ENCODE measurements at regions not wholly inside any gene's neighbourhood (a gene's known extent, or its start where the extent isn't known, plus 50 kb on each side); places are given as distances from the start of the nearest gene placed in this dataset.

GRCh38 chrX:20729416-20729815, 462.7 kb upstream of the RPS6KA3 start:
- DNase-seq (ENCODE audit: low read depth) = no peak
- TF ChIP-seq, protein P1, sequence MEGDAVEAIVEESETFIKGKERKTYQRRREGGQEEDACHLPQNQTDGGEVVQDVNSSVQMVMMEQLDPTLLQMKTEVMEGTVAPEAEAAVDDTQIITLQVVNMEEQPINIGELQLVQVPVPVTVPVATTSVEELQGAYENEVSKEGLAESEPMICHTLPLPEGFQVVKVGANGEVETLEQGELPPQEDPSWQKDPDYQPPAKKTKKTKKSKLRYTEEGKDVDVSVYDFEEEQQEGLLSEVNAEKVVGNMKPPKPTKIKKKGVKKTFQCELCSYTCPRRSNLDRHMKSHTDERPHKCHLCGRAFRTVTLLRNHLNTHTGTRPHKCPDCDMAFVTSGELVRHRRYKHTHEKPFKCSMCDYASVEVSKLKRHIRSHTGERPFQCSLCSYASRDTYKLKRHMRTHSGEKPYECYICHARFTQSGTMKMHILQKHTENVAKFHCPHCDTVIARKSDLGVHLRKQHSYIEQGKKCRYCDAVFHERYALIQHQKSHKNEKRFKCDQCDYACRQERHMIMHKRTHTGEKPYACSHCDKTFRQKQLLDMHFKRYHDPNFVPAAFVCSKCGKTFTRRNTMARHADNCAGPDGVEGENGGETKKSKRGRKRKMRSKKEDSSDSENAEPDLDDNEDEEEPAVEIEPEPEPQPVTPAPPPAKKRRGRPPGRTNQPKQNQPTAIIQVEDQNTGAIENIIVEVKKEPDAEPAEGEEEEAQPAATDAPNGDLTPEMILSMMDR (IDR thresholded peaks at IDR 0.05; ENCODE audit: insufficient read depth, low read depth, low read length, missing control alignments) = no peak

DNA sequence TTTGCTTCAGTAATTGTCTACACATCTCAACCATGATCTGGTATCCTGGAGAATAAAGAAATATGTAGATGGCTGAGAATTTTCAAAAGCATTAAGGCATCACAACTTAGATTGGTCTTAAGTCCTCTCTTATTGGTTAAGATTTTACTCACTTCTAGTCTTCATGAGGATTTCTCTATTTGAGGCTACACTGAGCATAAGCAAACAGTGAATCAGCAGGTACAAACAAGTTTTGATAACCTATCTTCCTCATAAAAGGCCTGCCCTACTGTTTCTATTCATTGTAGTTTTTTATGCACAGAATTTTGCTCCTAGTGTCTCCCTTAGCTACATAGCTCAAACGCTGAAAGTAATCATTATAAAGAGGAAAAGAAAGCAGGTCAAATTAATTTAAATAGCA, 460.7 kb upstream of the RPS6KA3 start:
- TF ChIP-seq, protein P1 (IDR thresholded peaks at IDR 0.05; ENCODE audit: insufficient read depth, low read depth, low read length, missing control alignments) = no peak
- H3K4me3 ChIP-seq (ENCODE audit: low read length) = no peak overlapping the region
- no peak for DNase-seq (ENCODE audit: low read depth)

More at GRCh38 chrX:20729416-20729815, 462.7 kb upstream of the RPS6KA3 start:
- H3K4me3 ChIP-seq (ENCODE audit: low read length) = no peak overlapping the region

GRCh38 chrX:20720954-20721626, 454.4 kb upstream of the RPS6KA3 start:
- TF ChIP-seq, protein P1 (IDR thresholded peaks at IDR 0.05; ENCODE audit: insufficient read depth, low read depth, low read length, missing control alignments) = no peak

GRCh38 chrX:20718592-20719380, 452.1 kb upstream of the RPS6KA3 start:
- DNase-seq (ENCODE audit: low read depth) = no peak
- no peak overlapping the region for H3K4me3 ChIP-seq (ENCODE audit: low read length)
- TF ChIP-seq, protein P1 (IDR thresholded peaks at IDR 0.05; ENCODE audit: insufficient read depth, low read depth, low read length, missing control alignments) = no peak

More at GRCh38 chrX:20720954-20721626, 454.4 kb upstream of the RPS6KA3 start:
- H3K4me3 ChIP-seq (ENCODE audit: low read length) = no peak overlapping the region
- DNase-seq (ENCODE audit: low read depth) = no peak

DNA sequence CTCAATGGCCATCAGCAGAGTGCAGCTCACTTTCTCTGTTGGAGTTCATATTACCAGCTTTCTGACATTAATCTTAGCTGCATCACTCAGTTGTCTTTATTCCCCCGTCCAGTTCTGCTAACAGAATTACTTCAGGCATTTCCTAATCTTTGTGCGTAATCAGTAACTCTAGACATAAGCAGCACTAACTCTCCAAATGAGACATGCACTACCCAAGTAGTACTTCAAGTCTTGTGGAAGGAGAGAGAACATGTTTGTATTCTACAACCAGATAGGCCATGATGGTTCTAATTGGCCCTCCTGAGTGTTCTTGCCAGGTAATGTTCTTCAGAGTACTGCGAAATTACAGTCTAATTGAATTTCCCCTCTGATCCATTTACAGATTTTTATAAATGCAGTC, 448.5 kb upstream of the RPS6KA3 start:
- H3K4me3 ChIP-seq (ENCODE audit: low read length) = no peak overlapping the region
- TF ChIP-seq, protein P1 (IDR thresholded peaks at IDR 0.05; ENCODE audit: insufficient read depth, low read depth, low read length, missing control alignments) = no peak

GRCh38 chrX:20712811-20713210, 446.1 kb upstream of the RPS6KA3 start:
- no peak overlapping the region for H3K4me3 ChIP-seq (ENCODE audit: low read length)
- DNase-seq (ENCODE audit: low read depth) = no peak
- TF ChIP-seq, protein P1 (IDR thresholded peaks at IDR 0.05; ENCODE audit: insufficient read depth, low read depth, low read length, missing control alignments) = no peak

More for the DNA sequence above, 448.5 kb upstream of the RPS6KA3 start:
- no peak for DNase-seq (ENCODE audit: low read depth)
